CD4-positive, alpha-beta T cell (primary cell): ENCODE measurements at regions not wholly inside any gene's neighbourhood (a gene's known extent, or its start where the extent isn't known, plus 50 kb on each side); places are given as distances from the start of the nearest gene placed in this dataset.

Experiments
- ATAC-seq: fragments of 200-7000 bp; cut with Tn5 transposase; one replicate; pipeline ENCODE4 v1.10.0; 2022; ENCODE audit warnings: mild to moderate bottlenecking; ENCODE audit not compliant: poor library complexity
- CTCF ChIA-PET: fragments of 350-600 bp; sonication (Branson Sonifier 250); formaldehyde crosslinking; loops from one replicate; lab custom pipeline; 2021; ENCODE audit warnings: antibody characterized with exemption, inconsistent platforms; lab: Charles Lee
- POLR2A ChIA-PET: fragments of 350-600 bp; sonication (Branson Sonifier 250); formaldehyde crosslinking; loops from one replicate; lab custom pipeline; 2021; ENCODE audit warnings: antibody characterized with exemption, inconsistent platforms; lab: Charles Lee
- DNase-seq, 14 experiments: peaks; one replicate each; pipeline ENCODE4 v3.0.0-alpha.2; 2013 to 2020; ENCODE audit warnings: mixed read lengths in 2 of 14
- H3K27ac ChIP-seq, 2 donors: one replicate each; pipeline versions ENCODE4 v1.5.1 to v1.7.0; 2013; ENCODE audit warnings: low read length in 2 of 2, low read depth in 1 of 2, mild to moderate bottlenecking in 1 of 2
- H3K27me3 ChIP-seq, 2 experiments: 1 replicate in 1 of 2; 2 replicates in 1 of 2; pipeline versions ENCODE4 v1.6.1 to v1.7.0; 2013; ENCODE audit warnings: low read length in 2 of 2, control low read depth in 1 of 2, mild to moderate bottlenecking in 1 of 2, moderate library complexity in 1 of 2; ENCODE audit not compliant: insufficient read depth in 2 of 2, control insufficient read depth in 1 of 2
- H3K36me3 ChIP-seq: one replicate; pipeline ENCODE4 v1.6.1; 2013; ENCODE audit warnings: low read length, control low read depth; ENCODE audit not compliant: insufficient read depth
- H3K4me1 ChIP-seq: one replicate; pipeline ENCODE4 v1.6.1; 2013; ENCODE audit warnings: low read length, control low read depth; ENCODE audit not compliant: insufficient read depth
- H3K4me3 ChIP-seq: one replicate; pipeline ENCODE4 v1.5.1; 2013; ENCODE audit warnings: mild to moderate bottlenecking, low read length, moderate library complexity
- H3K9me3 ChIP-seq, 2 experiments: 1 replicate in 1 of 2; 2 replicates in 1 of 2; pipeline versions ENCODE4 v1.6.1 to v1.7.0; 2013; ENCODE audit warnings: low read length in 2 of 2, mild to moderate bottlenecking in 2 of 2, control low read depth in 1 of 2, moderate library complexity in 1 of 2; ENCODE audit not compliant: control insufficient read depth in 1 of 2, insufficient read depth in 1 of 2
- H3K27ac Mint-ChIP-seq: one replicate; pipeline ENCODE4 v1.8.0; 2020; ENCODE audit warnings: mixed read lengths
- H3K27me3 Mint-ChIP-seq: one replicate; pipeline ENCODE4 v1.8.0; 2021; ENCODE audit warnings: mixed read lengths
- H3K36me3 Mint-ChIP-seq: one replicate; pipeline ENCODE4 v1.8.0; 2021; ENCODE audit warnings: low read depth, mixed read lengths
- H3K4me1 Mint-ChIP-seq: one replicate; pipeline ENCODE4 v1.8.0; 2021; ENCODE audit warnings: low read depth, mixed read lengths
- H3K4me3 Mint-ChIP-seq: one replicate; pipeline ENCODE4 v1.8.0; 2020; ENCODE audit warnings: mild to moderate bottlenecking, mixed read lengths
- H3K9me3 Mint-ChIP-seq: one replicate; pipeline ENCODE4 v1.8.0; 2020; ENCODE audit warnings: mixed read lengths
- intact Hi-C, 2 experiments: fragments of 100-400 bp; cut with DNase I in 1 of 2; cut with micrococcal nuclease in 1 of 2; formaldehyde crosslinking; loops; one replicate each; pipeline versions ENCODE4 v1.15.1 to v1.9.0; 2023 to 2025; cut with DNase I, micrococcal nuclease
- TF ChIP-seq, protein P1 (sequence below): fragments of 200-600 bp; IDR thresholded peaks from one replicate; pipeline ENCODE4 v1.8.0; 2022; ENCODE audit warnings: antibody characterized with exemption, mild to moderate bottlenecking

DNA sequence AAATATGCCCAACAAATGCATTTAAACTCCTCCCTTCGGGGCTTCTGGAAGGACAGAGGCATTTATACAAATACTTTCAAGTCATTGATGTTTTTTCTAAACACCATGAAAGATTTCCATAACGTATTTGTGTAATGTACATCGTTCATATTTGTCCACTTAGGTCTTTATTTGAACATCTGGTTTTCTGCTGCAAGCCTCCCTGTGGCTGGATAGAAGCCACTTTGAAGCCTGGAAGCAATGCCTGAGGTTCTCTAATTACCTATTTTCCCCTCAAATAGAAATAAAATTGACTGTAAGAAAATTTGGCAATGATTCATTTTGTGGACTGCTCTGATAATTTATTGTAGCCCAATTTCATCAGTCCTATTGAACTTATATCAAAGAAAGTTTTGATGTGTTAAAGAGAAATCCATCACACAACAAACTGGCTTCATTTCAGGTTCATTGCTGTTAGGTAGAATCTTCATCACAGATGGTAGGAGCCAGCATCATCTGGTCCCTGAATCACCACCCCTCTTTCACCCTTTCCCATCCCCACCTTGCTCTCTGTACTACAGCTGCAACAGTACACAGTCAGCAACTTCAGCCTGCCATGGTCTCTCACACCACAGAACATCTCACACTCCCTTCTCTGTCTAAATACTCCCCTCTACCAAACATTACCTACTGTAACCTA lies 186.0 kb upstream of the MGMT start:
- no peaks in the 10 kb centered on the region for H3K4me1 Mint-ChIP-seq
- no peak overlapping the region for H3K27ac ChIP-seq
- H3K36me3 Mint-ChIP-seq = no peaks in the 10 kb centered on the region
- no peak overlapping the region for H3K27ac Mint-ChIP-seq
- ChIA-PET POLR2A (no interaction called here), CTCF (no interaction called here)
- H3K4me3 Mint-ChIP-seq = no peak overlapping the region
- peaks cover 18% of the 10 kb centered on the region for H3K27me3 Mint-ChIP-seq
- DNase-seq (no peak), ATAC-seq (no peak)
- intact Hi-C loops = no loop called here
- H3K9me3 ChIP-seq = no peaks in the 10 kb centered on the region
- H3K4me1 ChIP-seq = no peaks in the 10 kb centered on the region
- peaks cover 0 to 2% of the 10 kb centered on the region in 2 experiments for H3K27me3 ChIP-seq
- H3K4me3 ChIP-seq = no peak overlapping the region
- TF ChIP-seq, protein P1, sequence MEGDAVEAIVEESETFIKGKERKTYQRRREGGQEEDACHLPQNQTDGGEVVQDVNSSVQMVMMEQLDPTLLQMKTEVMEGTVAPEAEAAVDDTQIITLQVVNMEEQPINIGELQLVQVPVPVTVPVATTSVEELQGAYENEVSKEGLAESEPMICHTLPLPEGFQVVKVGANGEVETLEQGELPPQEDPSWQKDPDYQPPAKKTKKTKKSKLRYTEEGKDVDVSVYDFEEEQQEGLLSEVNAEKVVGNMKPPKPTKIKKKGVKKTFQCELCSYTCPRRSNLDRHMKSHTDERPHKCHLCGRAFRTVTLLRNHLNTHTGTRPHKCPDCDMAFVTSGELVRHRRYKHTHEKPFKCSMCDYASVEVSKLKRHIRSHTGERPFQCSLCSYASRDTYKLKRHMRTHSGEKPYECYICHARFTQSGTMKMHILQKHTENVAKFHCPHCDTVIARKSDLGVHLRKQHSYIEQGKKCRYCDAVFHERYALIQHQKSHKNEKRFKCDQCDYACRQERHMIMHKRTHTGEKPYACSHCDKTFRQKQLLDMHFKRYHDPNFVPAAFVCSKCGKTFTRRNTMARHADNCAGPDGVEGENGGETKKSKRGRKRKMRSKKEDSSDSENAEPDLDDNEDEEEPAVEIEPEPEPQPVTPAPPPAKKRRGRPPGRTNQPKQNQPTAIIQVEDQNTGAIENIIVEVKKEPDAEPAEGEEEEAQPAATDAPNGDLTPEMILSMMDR = no peak
- no peaks in the 10 kb centered on the region for H3K36me3 ChIP-seq
- peaks cover 3% of the 10 kb centered on the region for H3K9me3 Mint-ChIP-seq

DNA sequence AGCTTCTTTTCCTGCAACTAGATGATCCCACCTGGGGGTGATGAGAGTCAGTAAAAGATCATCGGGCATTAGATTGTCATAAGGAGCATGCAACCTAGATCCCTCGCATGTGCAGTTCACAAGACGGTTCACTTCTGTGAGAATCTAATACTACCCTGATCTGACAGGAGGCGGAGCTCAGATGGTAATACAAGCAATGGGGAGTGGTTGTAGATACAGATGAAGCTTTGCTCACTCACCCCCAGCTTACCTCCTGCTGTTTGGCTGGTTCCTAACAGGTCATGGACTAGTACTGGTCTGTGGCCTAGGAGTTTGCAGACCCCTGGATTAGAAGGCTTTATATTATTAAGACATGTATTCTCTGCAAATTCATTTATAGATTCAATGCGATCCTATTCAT lies 181.6 kb upstream of the MGMT start:
- Histone ChIP-seq H3K27ac (no peak overlapping the region), H3K4me1 (no peaks in the 10 kb centered on the region), H3K36me3 (no peaks in the 10 kb centered on the region), H3K27me3 (peaks cover 0 to 2% of the 10 kb centered on the region in 2 experiments), H3K9me3 (no peaks in the 10 kb centered on the region), H3K4me3 (no peak overlapping the region)
- ChIA-PET POLR2A (no interaction called here), CTCF (no interaction called here)
- TF ChIP-seq, protein P1 = no peak
- peaks cover 11% of the 10 kb centered on the region for H3K27me3 Mint-ChIP-seq
- no peaks in the 10 kb centered on the region for H3K4me1 Mint-ChIP-seq
- intact Hi-C loops = no loop called here
- peaks cover 3% of the 10 kb centered on the region for H3K9me3 Mint-ChIP-seq
- no peak overlapping the region for H3K4me3 Mint-ChIP-seq
- no peak for ATAC-seq
- H3K36me3 Mint-ChIP-seq = no peaks in the 10 kb centered on the region
- H3K27ac Mint-ChIP-seq = no peak overlapping the region
- DNase-seq = no peak

DNA sequence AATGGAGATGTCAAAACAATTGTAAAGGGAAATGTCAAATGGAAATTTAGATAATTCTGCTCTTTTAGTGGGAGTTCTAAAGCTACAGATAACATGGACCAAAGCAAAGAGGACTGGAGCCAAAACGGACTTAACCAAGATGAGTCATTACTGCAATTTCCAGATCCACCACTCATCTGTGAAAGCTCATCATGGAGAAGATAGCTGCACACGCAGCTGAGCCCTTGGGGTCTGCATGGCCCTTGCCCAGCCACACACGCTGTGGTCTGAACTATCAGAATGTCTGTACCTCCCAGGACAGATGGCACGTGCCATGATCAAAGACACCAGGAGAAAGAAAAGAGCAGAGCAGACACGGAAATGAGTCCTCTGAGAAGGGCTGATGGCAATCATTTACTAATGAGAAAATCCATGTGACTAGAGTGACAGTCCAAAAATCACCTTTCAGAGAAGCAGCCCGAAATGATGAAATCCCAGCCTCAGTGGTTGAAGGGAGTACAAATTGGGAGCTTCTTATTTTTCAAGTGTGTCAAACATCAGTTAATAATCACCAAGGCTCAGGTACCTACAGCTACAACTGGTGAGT lies 177.9 kb upstream of the MGMT start:
- CTCF ChIA-PET = no interaction called here
- H3K9me3 Mint-ChIP-seq = no peaks in the 10 kb centered on the region

More for the DNA sequence above, 177.9 kb upstream of the MGMT start:
- Mint-ChIP-seq H3K27me3 (peaks cover 7% of the 10 kb centered on the region), H3K4me3 (no peak overlapping the region), H3K4me1 (no peaks in the 10 kb centered on the region), H3K36me3 (no peaks in the 10 kb centered on the region), H3K27ac (no peak overlapping the region)
- intact Hi-C loops = no loop called here
- POLR2A ChIA-PET = no interaction called here
- Histone ChIP-seq H3K9me3 (no peaks in the 10 kb centered on the region), H3K27me3 (no peaks in the 10 kb centered on the region), H3K36me3 (no peaks in the 10 kb centered on the region), H3K27ac (no peak overlapping the region), H3K4me1 (no peaks in the 10 kb centered on the region), H3K4me3 (no peak overlapping the region)
- TF ChIP-seq, protein P1 = no peak
- DNase-seq = no peak
- ATAC-seq = no peak
